HCT116 (cell line): ENCODE measurements at regions not wholly inside any gene's neighbourhood (a gene's known extent, or its start where the extent isn't known, plus 50 kb on each side); places are given as distances from the start of the nearest gene placed in this dataset.

ENCODE experiments used
- EZH2 ChIP-seq: fragments of 200-600 bp; sonication (generic); IDR thresholded peaks from 2 replicates; pipeline ENCODE4 v1.6.1; 2017; ENCODE audit warnings: antibody characterized with exemption, mixed run types
- EZH2phosphoT487 ChIP-seq: fragments of 200-600 bp; IDR thresholded peaks from 2 replicates; pipeline ENCODE4 v1.6.1; 2018; ENCODE audit warnings: antibody characterized with exemption, borderline replicate concordance
- POLR2A ChIP-seq: IDR thresholded peaks from 2 replicates; pipeline ENCODE4 v1.7.0; 2011; ENCODE audit warnings: borderline replicate concordance; ENCODE audit not compliant: insufficient read depth, insufficient read length; ENCODE audit errors: extremely low read depth
- POLR2AphosphoS5 ChIP-seq: IDR thresholded peaks from 2 replicates; pipeline ENCODE4 v1.6.1; 2011; ENCODE audit warnings: mild to moderate bottlenecking, low read depth, low read length, moderate library complexity
- RAD21 ChIP-seq: IDR thresholded peaks from 2 replicates; pipeline ENCODE4 v1.6.1; 2012; ENCODE audit warnings: low read depth, mild to moderate bottlenecking
- TCF7L2 ChIP-seq: IDR thresholded peaks from 2 replicates; pipeline ENCODE4 v1.7.0; 2011; ENCODE audit warnings: borderline replicate concordance, inconsistent platforms; ENCODE audit not compliant: insufficient read depth, insufficient read length; ENCODE audit errors: extremely low read depth
- ZFX ChIP-seq: fragments of 450-650 bp; IDR thresholded peaks from 2 replicates; pipeline ENCODE4 v1.6.1; 2017
- TF ChIP-seq, protein P1 (sequence below), 3 experiments: fragments of 200-600 bp in 1 of 3; sonication (generic) in 1 of 3; IDR thresholded peaks in 2 of 3; conservative IDR thresholded peaks in 1 of 3; 2 replicates each; pipeline ENCODE4 v1.5.1; 2012 to 2017; ENCODE audit warnings: low read depth in 2 of 3, low read length in 2 of 3, antibody characterized with exemption in 1 of 3, borderline replicate concordance in 1 of 3, control low read depth in 1 of 3, mild to moderate bottlenecking in 1 of 3, mixed read lengths in 1 of 3, mixed run types in 1 of 3, moderate library complexity in 1 of 3; ENCODE audit not compliant: insufficient read depth in 1 of 3

DNA sequence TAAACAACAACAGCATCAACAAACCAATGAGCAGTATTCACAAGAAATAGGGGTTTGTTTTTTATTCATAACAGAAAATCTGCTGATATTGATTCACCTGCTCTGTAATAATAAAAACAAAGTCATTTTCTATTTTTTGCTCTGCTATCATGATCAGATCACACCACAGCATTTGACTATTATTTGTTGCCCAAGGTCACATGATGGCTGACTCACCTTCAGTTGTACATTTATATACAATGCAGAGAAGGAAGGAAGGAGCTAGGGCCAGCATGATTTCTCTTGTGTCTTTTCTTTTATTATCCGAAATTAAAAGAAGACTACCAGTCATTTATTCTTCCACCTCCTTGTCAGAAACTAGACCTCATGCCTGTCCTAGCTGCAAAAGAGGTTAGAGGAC lies 1427.7 kb upstream of the CELF4 start:
- no peak for TF ChIP-seq ZFX
- TF ChIP-seq, protein P1, sequence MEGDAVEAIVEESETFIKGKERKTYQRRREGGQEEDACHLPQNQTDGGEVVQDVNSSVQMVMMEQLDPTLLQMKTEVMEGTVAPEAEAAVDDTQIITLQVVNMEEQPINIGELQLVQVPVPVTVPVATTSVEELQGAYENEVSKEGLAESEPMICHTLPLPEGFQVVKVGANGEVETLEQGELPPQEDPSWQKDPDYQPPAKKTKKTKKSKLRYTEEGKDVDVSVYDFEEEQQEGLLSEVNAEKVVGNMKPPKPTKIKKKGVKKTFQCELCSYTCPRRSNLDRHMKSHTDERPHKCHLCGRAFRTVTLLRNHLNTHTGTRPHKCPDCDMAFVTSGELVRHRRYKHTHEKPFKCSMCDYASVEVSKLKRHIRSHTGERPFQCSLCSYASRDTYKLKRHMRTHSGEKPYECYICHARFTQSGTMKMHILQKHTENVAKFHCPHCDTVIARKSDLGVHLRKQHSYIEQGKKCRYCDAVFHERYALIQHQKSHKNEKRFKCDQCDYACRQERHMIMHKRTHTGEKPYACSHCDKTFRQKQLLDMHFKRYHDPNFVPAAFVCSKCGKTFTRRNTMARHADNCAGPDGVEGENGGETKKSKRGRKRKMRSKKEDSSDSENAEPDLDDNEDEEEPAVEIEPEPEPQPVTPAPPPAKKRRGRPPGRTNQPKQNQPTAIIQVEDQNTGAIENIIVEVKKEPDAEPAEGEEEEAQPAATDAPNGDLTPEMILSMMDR (IDR thresholded peaks at IDR 0.05 in 2 of 3, conservative IDR thresholded peaks at IDR 0.05 in 1 of 3; ENCODE audit: borderline replicate concordance in 1 of 3, insufficient read depth in 1 of 3, low read depth in 2 of 3, low read length in 2 of 3), result no peak
- TF ChIP-seq EZH2, result no peak
- no peak for TF ChIP-seq POLR2AphosphoS5
- TF ChIP-seq RAD21, result no peak
- no peak for TF ChIP-seq EZH2phosphoT487
- TF ChIP-seq TCF7L2, result no peak
- no peak for TF ChIP-seq POLR2A
